ENCODE measurements at regions not wholly inside any gene's neighbourhood (a gene's known extent, or its start where the extent isn't known, plus 50 kb on each side); places are given as distances from the start of the nearest gene placed in this dataset.

GRCh38 chr16:48013491-48013901 is 142.3 kb downstream of the ABCC12 start:
- H3K4me1 ChIP-seq, result no peaks in the 10 kb centered on the region
- TF ChIP-seq POLR2A (IDR thresholded peaks at IDR 0.05) (no peak), CTCF (IDR thresholded peaks at IDR 0.05) (no peak)
- H3K9me3 ChIP-seq, result no peaks in the 10 kb centered on the region
- H3K27ac ChIP-seq, result no peak overlapping the region
- DNase-seq, result no peak
- no peak overlapping the region for H3K4me3 ChIP-seq
- H3K27me3 ChIP-seq, result no peaks in the 10 kb centered on the region
- H3K36me3 ChIP-seq, result no peaks in the 10 kb centered on the region

GRCh38 chr16:48011878-48012658 is 143.7 kb downstream of the ABCC12 start:
- no peak overlapping the region for H3K27ac ChIP-seq
- H3K27me3 ChIP-seq, result no peaks in the 10 kb centered on the region
- H3K4me3 ChIP-seq, result no peak overlapping the region
- no peaks in the 10 kb centered on the region for H3K36me3 ChIP-seq
- no peaks in the 10 kb centered on the region for H3K9me3 ChIP-seq
- no peaks in the 10 kb centered on the region for H3K4me1 ChIP-seq
- no peak for DNase-seq
- TF ChIP-seq POLR2A (IDR thresholded peaks at IDR 0.05), result no peak
- no peak for TF ChIP-seq CTCF (IDR thresholded peaks at IDR 0.05)

GRCh38 chr16:48011466-48011865 is 144.3 kb downstream of the ABCC12 start:
- Histone ChIP-seq H3K27ac (no peak overlapping the region), H3K4me3 (no peak overlapping the region), H3K27me3 (no peaks in the 10 kb centered on the region), H3K36me3 (no peaks in the 10 kb centered on the region), H3K9me3 (no peaks in the 10 kb centered on the region), H3K4me1 (no peaks in the 10 kb centered on the region)
- no peak for DNase-seq
- no peak for TF ChIP-seq CTCF (IDR thresholded peaks at IDR 0.05)
- no peak for TF ChIP-seq POLR2A (IDR thresholded peaks at IDR 0.05)

GRCh38 chr16:48008011-48008525 is 147.7 kb downstream of the ABCC12 start:
- TF ChIP-seq CTCF (IDR thresholded peaks at IDR 0.05) (no peak), POLR2A (IDR thresholded peaks at IDR 0.05) (no peak)
- no peak overlapping the region for H3K27ac ChIP-seq
- no peaks in the 10 kb centered on the region for H3K9me3 ChIP-seq
- no peaks in the 10 kb centered on the region for H3K27me3 ChIP-seq
- no peak for DNase-seq
- no peaks in the 10 kb centered on the region for H3K36me3 ChIP-seq
- no peak overlapping the region for H3K4me3 ChIP-seq
- no peaks in the 10 kb centered on the region for H3K4me1 ChIP-seq

- TF ChIP-seq POLR2A (IDR thresholded peaks at IDR 0.05) (no peak), CTCF (IDR thresholded peaks at IDR 0.05) (no peak)
- Histone ChIP-seq H3K4me3 (no peak overlapping the region), H3K4me1 (no peaks in the 10 kb centered on the region), H3K27ac (no peak overlapping the region), H3K36me3 (no peaks in the 10 kb centered on the region), H3K9me3 (no peaks in the 10 kb centered on the region), H3K27me3 (no peaks in the 10 kb centered on the region)
- DNase-seq, result no peak
These were observed 151.6 kb downstream of the ABCC12 start for GRCh38 chr16:48004141-48004695.
